GM21619 (cell line): ENCODE measurements at regions not wholly inside any gene's neighbourhood (a gene's known extent, or its start where the extent isn't known, plus 50 kb on each side); places are given as distances from the start of the nearest gene placed in this dataset.
"Not testable (repeated sequence)": the region's sequence is repeated elsewhere in the genome, so short reads cannot be mapped to it uniquely, and the experiment has no call there.

ENCODE experiments used
- ATAC-seq: cut with Tn5 transposase; IDR thresholded peaks from one replicate; pipeline ENCODE4 v1.9.1; 2021; ENCODE audit not compliant: unreplicated experiment

GRCh38 chr4:187464573-187464972 is 531.0 kb upstream of the ZFP42 start:
- no peak for ATAC-seq

DNA sequence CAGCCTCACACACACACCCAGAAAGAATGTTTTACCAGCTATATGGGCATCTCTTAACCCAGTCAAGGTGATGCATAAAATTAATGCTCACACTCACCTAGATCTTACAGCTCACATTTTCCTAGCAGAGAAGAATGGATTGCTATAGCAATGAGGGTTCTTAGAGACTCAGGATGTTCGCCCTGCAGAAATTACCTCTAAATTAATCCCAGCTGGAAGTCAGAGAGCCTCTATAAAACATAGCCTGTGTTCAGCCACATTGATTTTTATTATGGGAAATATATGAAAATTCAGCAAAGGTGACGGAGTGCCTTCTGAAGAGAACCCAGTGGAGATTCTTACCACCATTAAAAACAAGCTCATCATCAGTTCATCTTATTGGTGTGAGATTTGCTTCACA is 528.3 kb upstream of the ZFP42 start:
- ATAC-seq, result no peak

DNA sequence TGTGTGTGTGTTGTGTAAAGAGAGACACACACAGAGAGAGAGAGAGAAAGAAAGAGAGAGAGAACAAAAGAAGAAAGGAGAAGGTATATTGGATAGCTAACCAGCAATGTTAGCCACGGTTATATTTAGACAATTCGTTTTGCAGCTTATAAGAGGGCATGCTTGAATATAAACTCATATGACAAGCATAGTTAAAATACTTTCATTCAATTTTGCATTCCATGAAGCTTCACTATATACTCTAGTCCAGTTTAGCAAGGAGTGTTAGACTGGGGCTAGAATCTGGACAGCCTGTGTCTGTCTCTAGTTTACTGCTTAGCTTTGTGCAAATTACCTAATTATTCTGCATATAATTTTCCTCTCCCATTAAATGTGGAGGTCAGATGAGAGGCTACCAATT is 525.9 kb upstream of the ZFP42 start:
- no peak for ATAC-seq

DNA sequence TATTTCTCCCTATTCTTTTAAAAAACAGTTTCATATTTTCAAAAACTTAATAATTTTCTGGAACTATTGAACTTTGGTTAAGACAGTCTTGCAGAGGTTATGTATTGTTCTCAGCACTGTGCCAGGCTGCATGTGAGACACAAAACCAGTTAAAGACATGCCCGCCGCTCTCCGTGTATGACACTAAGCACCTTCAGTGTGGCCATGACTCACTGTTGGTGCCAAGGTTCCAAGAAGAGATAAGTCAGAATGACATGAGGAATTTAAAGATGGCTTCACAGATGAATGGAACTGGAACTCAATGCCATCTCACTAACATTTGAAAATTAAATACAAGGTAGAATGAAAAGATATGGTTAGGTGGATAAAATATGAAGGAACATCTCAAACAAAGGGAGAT is 525.5 kb upstream of the ZFP42 start:
- no peak for ATAC-seq

DNA sequence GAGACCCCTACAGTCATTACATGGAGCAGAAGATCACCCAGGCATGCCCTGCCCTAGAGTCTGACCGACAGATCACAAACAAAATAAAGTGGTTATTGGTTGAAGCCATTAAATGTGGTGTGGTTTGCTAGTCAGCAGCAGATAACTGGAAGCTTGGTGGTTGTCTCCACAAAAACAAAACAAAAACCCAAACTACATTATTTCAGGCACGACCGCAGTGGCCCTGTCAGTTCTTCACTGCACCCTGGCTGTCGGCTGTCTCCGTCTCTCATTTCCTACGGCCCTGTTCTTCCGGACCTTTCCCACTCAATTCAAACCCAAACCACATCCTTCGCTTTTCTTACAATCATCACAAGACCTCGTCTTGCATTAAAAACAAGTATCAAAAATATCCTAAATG is 521.3 kb upstream of the ZFP42 start:
- no peak for ATAC-seq

DNA sequence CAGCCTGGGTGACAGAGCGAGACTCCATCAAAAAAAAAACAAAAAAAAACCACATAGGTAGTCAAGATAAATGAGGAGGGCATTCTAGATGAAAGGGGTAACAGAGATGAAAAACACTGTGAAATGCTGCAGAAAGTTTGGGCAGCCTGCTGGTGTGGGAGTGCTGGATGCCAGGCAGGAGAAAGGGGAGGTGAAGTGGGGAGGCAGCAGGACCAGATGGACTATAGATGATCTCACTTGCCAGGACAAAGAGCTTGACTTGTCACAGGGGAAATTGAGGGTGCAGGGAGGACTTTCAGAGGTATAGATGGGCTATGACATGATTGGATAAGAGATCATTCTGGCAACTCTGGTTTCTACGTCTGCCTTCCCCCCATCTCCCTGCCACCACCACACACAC is 519.7 kb upstream of the ZFP42 start:
- ATAC-seq, result no peak

- ATAC-seq, result no peak
Observed at GRCh38 chr4:187477224-187477623, 518.3 kb upstream of the ZFP42 start.

DNA sequence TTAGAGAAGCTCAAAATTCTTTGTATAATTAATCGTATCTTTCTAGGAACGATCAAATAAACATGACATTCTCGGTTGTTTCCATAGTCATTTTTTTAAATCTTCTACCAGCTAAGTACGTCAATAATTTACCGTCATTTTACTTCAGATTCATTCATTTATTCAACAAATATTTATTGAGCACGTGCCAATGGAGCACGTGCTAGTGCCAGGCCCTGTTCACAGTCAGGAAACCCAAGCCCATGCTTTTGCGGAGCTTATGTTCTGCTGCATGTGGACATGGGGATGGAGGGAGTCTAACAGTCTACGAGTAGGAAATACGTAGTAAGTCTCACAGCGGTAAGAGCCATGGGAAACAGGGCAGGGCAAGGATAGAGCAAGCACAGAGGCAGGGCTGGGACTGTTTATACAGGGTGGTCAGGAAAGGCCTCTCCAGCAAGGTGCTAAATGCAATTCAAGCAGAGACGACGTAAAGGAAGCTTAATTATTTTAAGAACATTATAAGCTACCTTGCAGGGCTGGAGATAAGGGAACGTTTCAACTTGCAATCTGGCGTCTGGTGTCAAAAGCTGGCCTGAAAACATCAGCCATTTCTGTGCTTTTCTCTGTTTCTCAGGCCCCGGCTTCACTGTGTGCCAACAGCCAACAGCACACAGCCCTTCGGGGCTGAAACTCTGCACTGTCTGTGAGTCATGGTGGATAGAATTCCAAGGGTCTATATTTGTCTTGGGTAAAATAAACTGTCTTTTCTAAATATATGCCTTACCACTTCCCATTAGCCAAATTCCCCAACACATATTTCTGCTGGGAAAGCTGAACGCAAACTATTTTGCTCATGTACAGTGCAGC is 517.1 kb upstream of the ZFP42 start:
- no peak for ATAC-seq

GRCh38 chr4:187479511-187479910 is 516.1 kb upstream of the ZFP42 start:
- no peak for ATAC-seq

DNA sequence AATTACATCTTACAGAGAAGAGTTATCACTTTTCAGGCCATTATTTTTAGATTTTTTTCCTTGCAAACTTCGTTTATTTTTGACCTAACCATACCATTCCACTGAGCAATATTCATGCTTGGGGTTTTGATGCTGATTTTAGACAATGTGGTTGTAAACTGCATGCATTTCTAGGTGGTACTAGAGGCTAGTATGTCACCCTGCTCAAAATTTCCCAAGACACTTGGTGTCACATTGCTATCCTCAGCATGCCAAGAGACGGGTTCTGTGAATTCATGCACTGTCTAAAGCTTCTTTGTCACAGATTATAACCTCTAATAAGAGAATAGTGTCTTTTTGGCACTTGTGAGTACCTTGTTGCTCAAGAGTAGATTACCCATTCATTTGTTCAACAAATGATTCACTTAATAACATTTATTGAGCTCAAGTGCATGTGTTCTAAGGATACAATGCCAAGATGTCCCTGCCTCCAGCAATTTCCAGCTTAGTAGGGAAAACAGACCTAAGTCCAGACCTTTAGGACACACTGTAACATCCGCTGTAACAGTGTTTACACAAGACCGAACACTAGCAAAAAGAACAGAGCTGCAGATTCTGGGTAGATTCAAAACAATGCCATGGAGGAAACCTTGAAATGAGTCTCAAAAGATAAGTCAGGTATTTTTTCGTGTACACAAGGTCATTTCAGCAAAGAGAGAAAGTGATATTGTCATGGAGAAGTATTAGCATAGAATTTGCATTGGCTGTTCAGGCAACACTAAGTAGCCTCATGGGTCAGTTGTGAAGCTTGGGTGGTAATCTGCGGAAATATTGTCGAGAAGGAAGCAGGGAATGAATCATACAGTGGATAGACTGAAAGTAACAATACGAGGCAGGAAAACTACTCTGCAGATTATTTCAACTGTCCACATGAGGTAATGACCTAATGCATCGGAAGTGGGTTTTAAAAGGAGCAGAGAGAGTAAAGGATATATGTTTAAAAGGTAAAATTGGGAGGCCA is 515.1 kb upstream of the ZFP42 start:
- ATAC-seq, result no peak

DNA sequence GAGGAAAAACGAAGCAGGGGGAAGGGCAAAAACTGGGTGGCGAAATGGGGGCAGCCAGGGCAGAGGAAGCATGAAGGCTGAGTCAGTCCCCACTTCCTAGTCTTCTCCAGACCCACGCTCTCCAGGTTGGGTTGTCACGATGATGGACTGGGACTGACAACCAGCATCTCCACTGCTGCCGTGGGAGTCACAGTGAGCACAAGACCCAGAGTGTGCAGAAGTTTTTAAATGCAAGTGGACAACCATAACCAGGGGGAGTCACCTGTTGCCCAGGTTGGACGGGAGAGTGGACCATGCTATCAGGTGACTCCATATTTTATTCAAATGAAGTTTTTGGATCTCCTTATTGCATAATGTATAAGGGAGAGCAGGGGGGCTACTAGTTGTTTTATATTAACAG is 511.4 kb upstream of the ZFP42 start:
- no peak for ATAC-seq

GRCh38 chr4:187485676-187486075 is 509.9 kb upstream of the ZFP42 start:
- ATAC-seq, result no peak

GRCh38 chr4:187491286-187491685 is 504.3 kb upstream of the ZFP42 start:
- ATAC-seq, result no peak

GRCh38 chr4:187491959-187492358 is 503.6 kb upstream of the ZFP42 start:
- ATAC-seq, result no peak

DNA sequence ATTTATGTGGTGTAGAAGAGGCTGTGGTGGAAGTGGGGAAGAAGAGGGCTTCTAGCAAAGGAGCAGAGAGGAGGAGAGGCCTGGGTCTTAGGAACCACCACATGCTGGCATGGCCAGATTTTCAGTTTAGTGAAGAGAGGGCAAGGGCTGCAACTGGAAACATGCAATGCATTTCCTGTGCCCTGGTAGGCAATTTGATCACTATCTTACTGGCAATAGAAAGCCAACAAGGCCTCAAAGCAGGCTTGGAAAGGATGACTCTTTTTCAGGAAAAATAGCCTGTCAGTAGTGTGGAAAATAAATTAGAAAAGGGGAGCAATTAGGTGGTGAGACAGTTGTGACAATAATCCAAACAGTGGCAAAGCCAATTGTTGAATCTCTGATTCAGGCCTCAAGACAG is 501.9 kb upstream of the ZFP42 start:
- no peak for ATAC-seq

DNA sequence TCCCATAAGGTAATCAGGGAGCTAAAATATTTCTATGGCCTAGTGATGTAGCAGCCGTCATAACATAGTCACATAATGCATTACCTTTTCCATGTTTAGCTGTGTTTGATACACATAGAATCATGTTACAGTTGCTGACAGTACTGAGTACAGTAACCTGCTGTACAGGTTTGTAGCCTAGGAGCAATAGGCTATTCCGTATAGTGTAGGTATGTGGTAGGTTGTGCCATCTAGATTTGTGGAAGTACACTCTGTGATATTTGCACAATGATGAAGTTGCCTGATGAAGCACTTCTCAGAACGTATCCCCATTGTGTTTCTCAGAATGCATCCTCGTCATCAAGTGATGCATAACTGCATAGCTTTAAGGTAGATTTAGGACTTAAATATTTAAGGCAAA is 495.6 kb upstream of the ZFP42 start:
- no peak for ATAC-seq

DNA sequence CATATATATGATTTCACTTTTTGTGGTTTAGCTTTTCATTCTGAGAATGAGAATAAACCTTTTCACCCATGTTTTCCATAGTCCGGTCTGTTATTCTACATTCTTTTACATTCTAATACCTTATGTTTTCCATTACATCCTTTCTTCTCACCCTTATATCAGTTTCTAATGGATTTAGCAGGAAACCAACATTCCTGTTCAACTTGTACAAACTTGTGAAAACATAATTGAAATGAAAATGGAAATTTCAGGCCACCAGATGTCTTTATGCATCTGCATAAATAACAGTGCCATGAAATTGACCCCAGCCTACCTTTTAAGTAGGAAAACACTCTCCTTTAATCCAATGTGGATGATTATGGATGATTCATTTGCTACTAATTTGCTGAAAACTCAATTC is 494.8 kb upstream of the ZFP42 start:
- ATAC-seq, result no peak

GRCh38 chr4:187501731-187502130 is 493.8 kb upstream of the ZFP42 start:
- ATAC-seq, result no peak

DNA sequence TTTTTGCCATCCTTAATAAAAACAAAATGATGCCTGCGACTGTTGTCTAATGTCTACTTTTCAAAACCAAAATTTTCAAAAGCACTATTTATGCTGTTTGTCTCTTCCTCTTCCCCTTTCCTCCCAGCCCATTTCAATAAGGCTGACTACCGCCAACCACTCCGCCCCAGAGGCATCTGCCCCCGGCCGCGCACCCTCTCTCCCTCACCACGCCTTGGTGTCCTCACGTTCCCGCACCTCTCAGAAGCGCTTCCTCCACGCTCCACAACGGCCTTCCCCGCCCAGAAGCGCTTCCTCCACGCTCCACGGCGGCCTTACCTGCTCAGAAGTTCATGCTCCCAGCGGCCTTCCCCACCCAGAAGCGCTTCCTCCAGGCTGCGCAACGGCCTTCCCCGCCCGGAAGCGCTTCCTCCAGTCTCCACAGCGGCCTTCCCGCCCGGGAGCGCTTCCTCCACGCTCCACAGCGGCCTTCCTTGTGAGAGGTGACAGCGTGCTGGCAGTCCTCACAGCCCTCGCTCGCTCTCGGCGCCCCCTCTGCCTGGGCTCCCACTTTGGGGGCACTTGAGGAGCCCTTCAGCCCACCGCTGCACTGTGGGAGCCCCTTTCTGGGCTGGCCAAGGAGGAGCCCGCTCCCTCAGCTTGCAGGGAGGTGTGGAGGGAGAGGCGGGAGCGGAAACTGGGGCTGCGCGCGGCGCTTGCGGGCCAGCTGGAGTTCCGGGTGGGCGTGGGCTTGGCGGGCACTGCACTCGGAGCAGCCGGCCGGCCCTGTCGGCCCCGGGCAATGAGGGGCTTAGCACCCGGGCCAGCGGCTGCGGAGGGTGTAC is 490.4 kb upstream of the ZFP42 start:
- no peak for ATAC-seq

DNA sequence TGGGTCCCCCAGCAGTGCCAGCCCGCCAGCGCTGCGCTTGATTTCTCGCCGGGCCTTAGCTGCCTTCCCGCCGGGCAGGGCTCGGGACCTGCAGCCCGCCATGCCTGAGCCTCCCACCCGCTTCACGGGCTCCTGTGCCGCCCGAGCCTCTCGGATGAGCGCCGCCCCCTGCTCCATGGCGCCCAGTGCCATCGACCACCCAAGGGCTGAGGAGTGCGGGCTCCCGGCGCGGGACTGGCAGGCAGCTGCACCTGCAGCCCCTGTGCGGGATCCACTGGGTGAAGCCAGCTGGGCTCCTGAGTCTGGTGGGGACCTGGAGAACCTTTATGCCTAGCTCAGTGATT is 489.8 kb upstream of the ZFP42 start:
- ATAC-seq, result not testable (repeated sequence)

GRCh38 chr4:187516224-187516623 is 479.3 kb upstream of the ZFP42 start:
- ATAC-seq, result no peak
